ENCODE measurements at regions not wholly inside any gene's neighbourhood (a gene's known extent, or its start where the extent isn't known, plus 50 kb on each side); places are given as distances from the start of the nearest gene placed in this dataset.
"Not testable (repeated sequence)": the region's sequence is repeated elsewhere in the genome, so short reads cannot be mapped to it uniquely, and the experiment has no call there.

- Histone ChIP-seq H3K27ac (ENCODE audit: low read depth, low read length) (no peak overlapping the region), H3K27me3 (ENCODE audit: control insufficient read depth, insufficient read depth, low read length) (no peaks in the 10 kb centered on the region), H3K4me1 (ENCODE audit: control insufficient read depth, insufficient read depth, low read length) (no peaks in the 10 kb centered on the region), H3K9ac (ENCODE audit: low read length) (no peak overlapping the region), H3K36me3 (ENCODE audit: control insufficient read depth, insufficient read depth, low read length) (no peaks in the 10 kb centered on the region), H3K4me3 (ENCODE audit: low read length) (no peak overlapping the region)
Observed at GRCh38 chr6:71678091-71678490, 208.3 kb upstream of the RIMS1 start.

- no peak overlapping the region for H3K4me3 ChIP-seq (ENCODE audit: low read length)
- no peak overlapping the region for H3K27ac ChIP-seq (ENCODE audit: low read depth, low read length)
- no peaks in the 10 kb centered on the region for H3K27me3 ChIP-seq (ENCODE audit: control insufficient read depth, insufficient read depth, low read length)
- H3K4me1 ChIP-seq (ENCODE audit: control insufficient read depth, insufficient read depth, low read length), result no peaks in the 10 kb centered on the region
- H3K9ac ChIP-seq (ENCODE audit: low read length), result no peak overlapping the region
- no peaks in the 10 kb centered on the region for H3K36me3 ChIP-seq (ENCODE audit: control insufficient read depth, insufficient read depth, low read length)
Observed at GRCh38 chr6:71681234-71681867, 205.0 kb upstream of the RIMS1 start.

- H3K27ac ChIP-seq (ENCODE audit: low read depth, low read length); H3K9ac ChIP-seq (ENCODE audit: low read length); H3K36me3 ChIP-seq (ENCODE audit: control insufficient read depth, insufficient read depth, low read length); H3K4me1 ChIP-seq (ENCODE audit: control insufficient read depth, insufficient read depth, low read length); H3K4me3 ChIP-seq (ENCODE audit: low read length); H3K27me3 ChIP-seq (ENCODE audit: control insufficient read depth, insufficient read depth, low read length): not testable (repeated sequence)
Observed at GRCh38 chr6:71686021-71686677, 200.2 kb upstream of the RIMS1 start.

GRCh38 chr6:71698702-71699101, 187.6 kb upstream of the RIMS1 start:
- Histone ChIP-seq H3K36me3 (ENCODE audit: control insufficient read depth, insufficient read depth, low read length) (no peaks in the 10 kb centered on the region), H3K27ac (ENCODE audit: low read depth, low read length) (no peak overlapping the region), H3K4me1 (ENCODE audit: control insufficient read depth, insufficient read depth, low read length) (no peaks in the 10 kb centered on the region), H3K27me3 (ENCODE audit: control insufficient read depth, insufficient read depth, low read length) (no peaks in the 10 kb centered on the region), H3K4me3 (ENCODE audit: low read length) (no peak overlapping the region), H3K9ac (ENCODE audit: low read length) (no peak overlapping the region)

GRCh38 chr6:71706523-71706922, 179.8 kb upstream of the RIMS1 start:
- Histone ChIP-seq H3K27ac (ENCODE audit: low read depth, low read length) (no peak overlapping the region), H3K4me1 (ENCODE audit: control insufficient read depth, insufficient read depth, low read length) (no peaks in the 10 kb centered on the region), H3K27me3 (ENCODE audit: control insufficient read depth, insufficient read depth, low read length) (no peaks in the 10 kb centered on the region), H3K9ac (ENCODE audit: low read length) (no peak overlapping the region), H3K36me3 (ENCODE audit: control insufficient read depth, insufficient read depth, low read length) (no peaks in the 10 kb centered on the region), H3K4me3 (ENCODE audit: low read length) (no peak overlapping the region)

GRCh38 chr6:71707059-71707458, 179.3 kb upstream of the RIMS1 start:
- Histone ChIP-seq H3K4me1 (ENCODE audit: control insufficient read depth, insufficient read depth, low read length) (no peaks in the 10 kb centered on the region), H3K27ac (ENCODE audit: low read depth, low read length) (no peak overlapping the region), H3K4me3 (ENCODE audit: low read length) (no peak overlapping the region), H3K27me3 (ENCODE audit: control insufficient read depth, insufficient read depth, low read length) (no peaks in the 10 kb centered on the region), H3K9ac (ENCODE audit: low read length) (no peak overlapping the region), H3K36me3 (ENCODE audit: control insufficient read depth, insufficient read depth, low read length) (no peaks in the 10 kb centered on the region)

GRCh38 chr6:71720705-71721104, 165.6 kb upstream of the RIMS1 start:
- Histone ChIP-seq H3K36me3 (ENCODE audit: control insufficient read depth, insufficient read depth, low read length) (no peaks in the 10 kb centered on the region), H3K4me3 (ENCODE audit: low read length) (no peak overlapping the region), H3K27me3 (ENCODE audit: control insufficient read depth, insufficient read depth, low read length) (no peaks in the 10 kb centered on the region), H3K9ac (ENCODE audit: low read length) (no peak overlapping the region), H3K27ac (ENCODE audit: low read depth, low read length) (no peak overlapping the region), H3K4me1 (ENCODE audit: control insufficient read depth, insufficient read depth, low read length) (no peaks in the 10 kb centered on the region)

- H3K9ac ChIP-seq (ENCODE audit: low read length), result no peak overlapping the region
- H3K36me3 ChIP-seq (ENCODE audit: control insufficient read depth, insufficient read depth, low read length), result no peaks in the 10 kb centered on the region
- no peaks in the 10 kb centered on the region for H3K27me3 ChIP-seq (ENCODE audit: control insufficient read depth, insufficient read depth, low read length)
- no peak overlapping the region for H3K4me3 ChIP-seq (ENCODE audit: low read length)
- H3K27ac ChIP-seq (ENCODE audit: low read depth, low read length), result no peak overlapping the region
- H3K4me1 ChIP-seq (ENCODE audit: control insufficient read depth, insufficient read depth, low read length), result no peaks in the 10 kb centered on the region
Observed at GRCh38 chr6:71721642-71722041, 164.7 kb upstream of the RIMS1 start.

GRCh38 chr6:71722736-71723135, 163.6 kb upstream of the RIMS1 start:
- H3K36me3 ChIP-seq (ENCODE audit: control insufficient read depth, insufficient read depth, low read length), result no peaks in the 10 kb centered on the region
- no peak overlapping the region for H3K27ac ChIP-seq (ENCODE audit: low read depth, low read length)
- no peak overlapping the region for H3K9ac ChIP-seq (ENCODE audit: low read length)
- no peaks in the 10 kb centered on the region for H3K27me3 ChIP-seq (ENCODE audit: control insufficient read depth, insufficient read depth, low read length)
- no peaks in the 10 kb centered on the region for H3K4me1 ChIP-seq (ENCODE audit: control insufficient read depth, insufficient read depth, low read length)
- H3K4me3 ChIP-seq (ENCODE audit: low read length), result no peak overlapping the region

- Histone ChIP-seq H3K4me3 (ENCODE audit: low read length) (no peak overlapping the region), H3K36me3 (ENCODE audit: control insufficient read depth, insufficient read depth, low read length) (no peaks in the 10 kb centered on the region), H3K4me1 (ENCODE audit: control insufficient read depth, insufficient read depth, low read length) (no peaks in the 10 kb centered on the region), H3K9ac (ENCODE audit: low read length) (no peak overlapping the region), H3K27ac (ENCODE audit: low read depth, low read length) (no peak overlapping the region), H3K27me3 (ENCODE audit: control insufficient read depth, insufficient read depth, low read length) (no peaks in the 10 kb centered on the region)
Observed at GRCh38 chr6:71724456-71725125, 161.8 kb upstream of the RIMS1 start.

GRCh38 chr6:71725126-71725470, 161.3 kb upstream of the RIMS1 start:
- no peak overlapping the region for H3K9ac ChIP-seq (ENCODE audit: low read length)
- no peaks in the 10 kb centered on the region for H3K36me3 ChIP-seq (ENCODE audit: control insufficient read depth, insufficient read depth, low read length)
- no peak overlapping the region for H3K4me3 ChIP-seq (ENCODE audit: low read length)
- no peak overlapping the region for H3K27ac ChIP-seq (ENCODE audit: low read depth, low read length)
- H3K27me3 ChIP-seq (ENCODE audit: control insufficient read depth, insufficient read depth, low read length), result no peaks in the 10 kb centered on the region
- no peaks in the 10 kb centered on the region for H3K4me1 ChIP-seq (ENCODE audit: control insufficient read depth, insufficient read depth, low read length)

- no peaks in the 10 kb centered on the region for H3K27me3 ChIP-seq (ENCODE audit: control insufficient read depth, insufficient read depth, low read length)
- no peak overlapping the region for H3K27ac ChIP-seq (ENCODE audit: low read depth, low read length)
- H3K9ac ChIP-seq (ENCODE audit: low read length), result no peak overlapping the region
- no peaks in the 10 kb centered on the region for H3K4me1 ChIP-seq (ENCODE audit: control insufficient read depth, insufficient read depth, low read length)
- H3K36me3 ChIP-seq (ENCODE audit: control insufficient read depth, insufficient read depth, low read length), result no peaks in the 10 kb centered on the region
- no peak overlapping the region for H3K4me3 ChIP-seq (ENCODE audit: low read length)
Observed at GRCh38 chr6:71726121-71726520, 160.2 kb upstream of the RIMS1 start.
